AG10803 (cell line): ENCODE measurements at regions not wholly inside any gene's neighbourhood (a gene's known extent, or its start where the extent isn't known, plus 50 kb on each side); places are given as distances from the start of the nearest gene placed in this dataset.

ENCODE experiments used
- DNase-seq: peaks from one replicate; pipeline ENCODE4 v3.0.0; 2010; ENCODE audit warnings: low read depth
- H3K4me3 ChIP-seq: 2 replicates; pipeline ENCODE4 v1.5.1; 2011; ENCODE audit warnings: mild to moderate bottlenecking, low read length, control low read depth
- TF ChIP-seq, protein P1 (sequence below): conservative IDR thresholded peaks from 2 replicates; pipeline ENCODE4 v1.5.1; 2011; ENCODE audit warnings: mild to moderate bottlenecking, low read length, control low read depth, inconsistent platforms

DNA sequence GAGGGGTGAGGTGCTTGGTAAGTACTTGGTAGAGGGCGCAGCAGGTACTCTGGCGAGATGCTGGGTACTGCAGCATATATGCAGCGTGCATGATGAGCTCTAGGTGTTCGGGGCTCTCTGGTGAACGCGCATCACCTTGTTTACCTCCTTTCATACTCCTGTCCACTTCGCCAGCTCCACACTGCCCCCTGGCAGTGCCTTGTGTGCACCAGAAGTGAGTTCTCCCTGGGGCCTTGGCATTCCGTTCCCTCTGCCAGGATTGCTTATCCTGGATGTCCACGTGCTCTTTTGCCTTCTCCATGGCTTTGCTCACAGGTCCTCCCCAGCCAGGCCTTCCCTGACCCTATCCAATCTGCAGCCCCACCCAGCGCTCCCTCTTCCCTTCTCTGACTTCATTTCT lies 154.2 kb downstream of the MRM1 start:
- no peak for DNase-seq
- no peak overlapping the region for H3K4me3 ChIP-seq
- TF ChIP-seq, protein P1, sequence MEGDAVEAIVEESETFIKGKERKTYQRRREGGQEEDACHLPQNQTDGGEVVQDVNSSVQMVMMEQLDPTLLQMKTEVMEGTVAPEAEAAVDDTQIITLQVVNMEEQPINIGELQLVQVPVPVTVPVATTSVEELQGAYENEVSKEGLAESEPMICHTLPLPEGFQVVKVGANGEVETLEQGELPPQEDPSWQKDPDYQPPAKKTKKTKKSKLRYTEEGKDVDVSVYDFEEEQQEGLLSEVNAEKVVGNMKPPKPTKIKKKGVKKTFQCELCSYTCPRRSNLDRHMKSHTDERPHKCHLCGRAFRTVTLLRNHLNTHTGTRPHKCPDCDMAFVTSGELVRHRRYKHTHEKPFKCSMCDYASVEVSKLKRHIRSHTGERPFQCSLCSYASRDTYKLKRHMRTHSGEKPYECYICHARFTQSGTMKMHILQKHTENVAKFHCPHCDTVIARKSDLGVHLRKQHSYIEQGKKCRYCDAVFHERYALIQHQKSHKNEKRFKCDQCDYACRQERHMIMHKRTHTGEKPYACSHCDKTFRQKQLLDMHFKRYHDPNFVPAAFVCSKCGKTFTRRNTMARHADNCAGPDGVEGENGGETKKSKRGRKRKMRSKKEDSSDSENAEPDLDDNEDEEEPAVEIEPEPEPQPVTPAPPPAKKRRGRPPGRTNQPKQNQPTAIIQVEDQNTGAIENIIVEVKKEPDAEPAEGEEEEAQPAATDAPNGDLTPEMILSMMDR, result no peak

DNA sequence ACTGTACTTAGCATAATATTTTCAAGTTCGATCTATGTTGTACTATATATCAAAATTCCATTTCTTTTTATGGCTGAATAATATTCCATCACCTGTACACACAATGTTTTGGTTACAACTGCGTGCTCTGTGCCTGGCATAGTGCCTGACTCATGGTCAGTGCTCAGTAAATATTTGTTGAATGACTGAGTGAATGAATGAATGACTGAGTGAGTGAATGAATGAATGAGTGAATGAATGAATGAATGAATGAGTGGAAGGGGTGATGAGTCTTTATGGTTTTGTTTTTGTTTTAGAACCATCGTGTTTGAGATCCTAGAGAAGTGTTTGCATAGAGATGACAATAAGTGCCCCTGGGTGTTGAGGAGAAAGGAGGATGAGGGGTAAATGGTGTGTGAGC lies 155.3 kb downstream of the MRM1 start:
- DNase-seq, result no peak
- TF ChIP-seq, protein P1, result no peak
- no peak overlapping the region for H3K4me3 ChIP-seq

DNA sequence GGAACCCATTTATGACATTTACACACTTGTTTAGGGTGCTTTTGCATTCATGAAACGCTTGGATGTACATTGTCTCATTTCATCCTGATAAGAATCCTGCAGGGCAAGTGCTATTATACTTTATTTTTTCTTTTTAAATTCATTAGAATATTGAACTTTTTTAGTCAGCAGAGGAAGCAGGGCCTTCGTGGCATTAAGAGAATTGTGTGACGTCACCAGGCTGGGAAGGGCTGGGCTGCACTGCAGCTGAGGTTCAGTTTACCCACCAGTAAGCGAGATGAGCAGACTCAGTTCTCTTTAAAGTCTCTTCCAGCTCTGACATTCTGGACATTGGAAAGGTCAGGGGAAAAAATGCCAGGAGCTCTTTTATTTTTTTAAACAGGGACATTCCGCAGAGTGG lies 159.0 kb downstream of the MRM1 start:
- H3K4me3 ChIP-seq, result no peak overlapping the region
- no peak for DNase-seq
- TF ChIP-seq, protein P1, result no peak

DNA sequence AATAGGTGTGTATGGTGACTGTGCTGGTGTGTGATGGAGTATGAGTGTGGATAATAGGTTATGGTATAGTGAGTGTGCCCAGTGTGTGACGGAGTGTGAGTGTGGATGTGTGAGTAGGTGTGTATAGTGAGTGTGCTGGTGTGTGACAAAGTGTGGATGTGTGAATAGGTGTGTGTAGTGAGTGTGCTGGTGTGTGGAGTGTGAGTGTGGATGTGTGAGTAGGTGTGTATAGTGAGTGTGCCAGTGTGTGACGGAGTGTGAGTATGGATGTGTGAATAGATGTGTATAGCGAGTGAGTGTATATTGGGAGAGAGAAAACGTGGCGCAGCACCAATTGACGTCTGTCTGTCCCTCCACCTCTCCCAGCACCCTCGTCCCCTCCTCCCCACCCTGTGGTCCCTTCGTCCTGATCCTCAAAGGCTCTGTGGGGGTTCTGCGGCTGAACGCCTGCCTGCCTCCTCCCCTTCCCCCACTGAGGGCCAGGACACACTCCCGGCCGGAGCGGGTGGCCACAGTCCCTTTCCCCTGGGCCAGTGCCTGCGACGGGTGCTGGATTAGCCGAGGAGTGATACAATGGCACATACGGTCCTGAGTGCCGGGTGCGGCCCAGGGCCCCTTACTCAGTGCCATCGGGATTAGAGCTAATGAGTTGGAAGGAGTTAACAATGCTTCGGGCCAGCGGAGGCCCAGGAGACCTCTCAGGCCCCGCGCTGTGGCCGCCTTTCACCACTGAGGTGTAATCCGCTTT lies 160.0 kb downstream of the MRM1 start:
- no peak for DNase-seq
- no peak overlapping the region for H3K4me3 ChIP-seq
- TF ChIP-seq, protein P1, result no peak

DNA sequence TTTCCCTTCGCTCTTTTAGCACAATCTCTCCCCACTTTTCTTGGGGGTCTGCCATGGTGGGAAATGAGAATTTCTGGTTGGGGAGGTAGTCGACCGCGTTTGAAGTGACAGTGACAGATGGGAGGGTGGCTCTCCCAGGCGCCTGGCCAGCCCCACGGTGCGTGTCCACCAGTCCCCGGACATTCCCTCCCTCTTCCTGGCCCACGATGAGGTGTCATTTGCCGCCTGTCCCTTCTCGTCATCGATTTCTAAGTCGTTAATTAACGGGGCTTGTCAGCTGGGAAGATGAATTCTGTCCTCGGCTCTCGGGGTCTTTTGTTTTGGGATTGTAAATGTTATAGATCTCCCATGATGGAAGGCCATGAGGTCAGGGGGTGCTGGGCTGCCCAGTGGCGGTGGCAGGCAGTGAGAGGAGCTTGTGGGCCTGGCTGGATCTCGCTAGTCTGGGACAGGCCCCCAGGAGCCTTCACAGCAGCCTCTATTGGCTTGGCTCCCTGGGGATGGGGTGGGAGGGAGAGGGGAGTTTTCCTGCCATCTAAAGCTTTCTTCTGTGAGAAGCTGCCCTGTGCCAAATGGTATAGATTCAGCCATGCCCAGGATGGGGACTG lies 164.2 kb downstream of the MRM1 start:
- TF ChIP-seq, protein P1, result no peak
- DNase-seq, result no peak
- H3K4me3 ChIP-seq, result no peak overlapping the region

DNA sequence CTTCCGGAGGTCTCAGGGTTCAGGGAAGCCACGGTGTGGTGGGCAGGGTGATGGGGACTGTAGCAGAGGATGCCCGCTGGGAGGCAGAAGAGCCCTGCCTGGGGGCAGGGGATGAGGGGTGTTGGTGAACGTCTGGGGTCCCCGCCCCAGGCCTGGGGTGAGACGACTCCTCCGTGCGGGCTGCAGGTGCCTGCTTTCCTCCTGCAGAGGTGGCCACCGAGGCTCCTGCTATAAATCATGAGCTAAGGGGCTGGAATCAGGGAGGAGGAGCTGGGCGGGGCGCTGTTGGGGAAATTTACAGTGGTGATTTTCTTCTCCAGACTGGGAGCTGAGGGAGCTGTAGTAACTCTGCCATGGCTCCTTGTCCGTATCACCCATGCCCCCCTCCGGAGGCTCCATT lies 167.0 kb downstream of the MRM1 start:
- TF ChIP-seq, protein P1, result no peak
- no peak overlapping the region for H3K4me3 ChIP-seq
- no peak for DNase-seq

DNA sequence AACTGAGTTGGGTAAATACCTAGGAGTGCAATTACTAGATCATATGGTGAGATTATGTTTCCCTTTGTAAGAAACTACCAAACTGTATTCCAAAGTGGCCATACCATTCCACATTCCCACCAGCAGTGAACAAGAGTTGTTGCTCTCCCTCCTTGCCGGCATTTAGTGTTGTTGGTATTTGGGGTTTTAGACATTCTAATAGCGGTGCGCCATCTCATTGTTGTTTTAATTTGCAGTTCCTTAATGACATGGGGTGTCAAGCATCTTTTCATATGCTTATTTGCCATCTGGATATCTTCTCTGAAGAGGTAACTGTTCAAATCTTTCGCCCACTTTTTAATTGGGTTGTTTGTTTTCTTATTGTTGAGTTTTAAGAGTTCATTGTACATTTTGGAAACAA lies 164.2 kb upstream of the LHX1 start:
- TF ChIP-seq, protein P1, result no peak
- H3K4me3 ChIP-seq, result no peak overlapping the region
- no peak for DNase-seq
